Sigmoid colon (tissue), 6 donors: ENCODE measurements at regions not wholly inside any gene's neighbourhood (a gene's known extent, or its start where the extent isn't known, plus 50 kb on each side); places are given as distances from the start of the nearest gene placed in this dataset.

ENCODE experiments used
- DNase-seq: peaks from one replicate; pipeline ENCODE4 v3.0.0-alpha.2; 2019
- H3K27ac ChIP-seq, 4 donors: fragments of 200-600 bp; sonication (generic); one replicate each; pipeline ENCODE4 v1.5.1; 2016 to 2019; ENCODE audit warnings: mild to moderate bottlenecking in 1 of 4
- H3K27me3 ChIP-seq, 3 donors: fragments of 200-600 bp; sonication (generic); one replicate each; pipeline ENCODE4 v1.5.1; 2019; ENCODE audit warnings: mild to moderate bottlenecking in 1 of 3
- H3K36me3 ChIP-seq, 4 donors: fragments of 200-600 bp; sonication (generic); one replicate each; pipeline ENCODE4 v1.5.1; 2016 to 2019
- H3K4me1 ChIP-seq, 4 donors: fragments of 200-600 bp; sonication (generic); one replicate each; pipeline ENCODE4 v1.5.1; 2017 to 2019
- H3K4me3 ChIP-seq, 4 donors: fragments of 200-600 bp; sonication (generic); one replicate each; pipeline ENCODE4 v1.5.1; 2017 to 2019; ENCODE audit warnings: mild to moderate bottlenecking in 2 of 4, moderate library complexity in 1 of 4
- H3K9me3 ChIP-seq, 4 donors: fragments of 200-600 bp in 3 of 4; sonication (generic) in 3 of 4; one replicate each; pipeline versions ENCODE4 v1.5.1 to v1.6.1; 2013 to 2019
- CTCF ChIP-seq, 4 experiments: fragments of 450-650 bp in 3 of 4; fragments of 200-600 bp in 1 of 4; IDR thresholded peaks; one replicate each; pipeline ENCODE4 v1.5.1; 2016 to 2019; ENCODE audit warnings: antibody characterized with exemption in 4 of 4, mild to moderate bottlenecking in 3 of 4, moderate library complexity in 2 of 4
- EP300 ChIP-seq, 4 donors: sonication (generic); formaldehyde crosslinking; IDR thresholded peaks; one replicate each; pipeline ENCODE4 v1.6.1; 2017; ENCODE audit warnings: antibody characterized with exemption in 4 of 4
- POLR2A ChIP-seq, 2 donors: fragments of 450-650 bp; IDR thresholded peaks; one replicate each; pipeline ENCODE4 v1.6.1; 2016; ENCODE audit warnings: antibody characterized with exemption in 2 of 2, mild to moderate bottlenecking in 2 of 2, moderate library complexity in 2 of 2
- POLR2AphosphoS5 ChIP-seq, 4 donors: sonication (generic); formaldehyde crosslinking; IDR thresholded peaks; one replicate each; pipeline ENCODE4 v1.6.1; 2017; ENCODE audit warnings: antibody characterized with exemption in 4 of 4
- WGBS, 2 donors: extraction: QIAGEN DNeasy Blood & Tissue Kit; methylation state at CpG; one replicate each; pipeline ENCODE4 v1.1.7; 2013; 5-methylcytosine and 5-hydroxymethylcytosine counted together
- intact Hi-C: fragments of 100-400 bp; cut with DNase I; formaldehyde crosslinking; loops from one replicate; pipeline ENCODE4 v1.15.1; 2023
- donor health status: healthy with polysubstance abuse.
- donor health status: healthy.

GRCh38 chr2:234867882-234868285 is 83.9 kb upstream of the SH3BP4 start:
- H3K27ac ChIP-seq = no peak overlapping the region
- no peak overlapping the region for H3K4me3 ChIP-seq
- peaks cover 0 to 7% (median 0%) of the 10 kb centered on the region in 4 donors for H3K4me1 ChIP-seq
- H3K9me3 ChIP-seq = no peaks in the 10 kb centered on the region
- H3K36me3 ChIP-seq = no peaks in the 10 kb centered on the region
- no peak for TF ChIP-seq EP300 (IDR thresholded peaks at IDR 0.05)
- TF ChIP-seq POLR2AphosphoS5 (IDR thresholded peaks at IDR 0.05) = no peak
- TF ChIP-seq CTCF (IDR thresholded peaks at IDR 0.05) = no peak
- TF ChIP-seq POLR2A (IDR thresholded peaks at IDR 0.05) = no peak
- intact Hi-C loops = no loop called here
- 89 to 93% methylated on average over 3 of the region's 3 CpGs for WGBS, 2 donors
- H3K27me3 ChIP-seq = no peaks in the 10 kb centered on the region
- DNase-seq = no peak

- H3K27ac ChIP-seq = no peak overlapping the region
- no peaks in the 10 kb centered on the region for H3K9me3 ChIP-seq
- no peak overlapping the region for H3K4me3 ChIP-seq
- intact Hi-C loops = no loop called here
- no peak for DNase-seq
- TF ChIP-seq EP300 (IDR thresholded peaks at IDR 0.05) = no peak
- TF ChIP-seq POLR2AphosphoS5 (IDR thresholded peaks at IDR 0.05) = no peak
- no peak for TF ChIP-seq POLR2A (IDR thresholded peaks at IDR 0.05)
- TF ChIP-seq CTCF (IDR thresholded peaks at IDR 0.05) = no peak
- H3K4me1 ChIP-seq = peaks cover 0 to 7% (median 4%) of the 10 kb centered on the region in 4 donors
- H3K36me3 ChIP-seq = no peaks in the 10 kb centered on the region
- H3K27me3 ChIP-seq = no peaks in the 10 kb centered on the region
- 94 to 99% methylated on average over 2 of the region's 2 CpGs for WGBS, 2 donors
Measured at GRCh38 chr2:234865586-234865985, 86.2 kb upstream of the SH3BP4 start.

GRCh38 chr2:234865040-234865439 is 86.8 kb upstream of the SH3BP4 start:
- Histone ChIP-seq H3K9me3 (no peaks in the 10 kb centered on the region), H3K36me3 (no peaks in the 10 kb centered on the region), H3K4me3 (no peak overlapping the region), H3K4me1 (peaks cover 0 to 7% (median 4%) of the 10 kb centered on the region in 4 donors), H3K27ac (no peak overlapping the region), H3K27me3 (no peaks in the 10 kb centered on the region)
- no peak for DNase-seq
- intact Hi-C loops = no loop called here
- WGBS, 2 donors = 93 to 94% methylated on average over 5 of the region's 5 CpGs
- TF ChIP-seq POLR2A (IDR thresholded peaks at IDR 0.05) (no peak), POLR2AphosphoS5 (IDR thresholded peaks at IDR 0.05) (no peak), CTCF (IDR thresholded peaks at IDR 0.05) (no peak), EP300 (IDR thresholded peaks at IDR 0.05) (no peak)

- no peak overlapping the region for H3K4me3 ChIP-seq
- H3K4me1 ChIP-seq = peaks cover 0 to 7% (median 4%) of the 10 kb centered on the region in 4 donors
- H3K27me3 ChIP-seq = no peaks in the 10 kb centered on the region
- TF ChIP-seq CTCF (IDR thresholded peaks at IDR 0.05) (no peak), EP300 (IDR thresholded peaks at IDR 0.05) (no peak), POLR2AphosphoS5 (IDR thresholded peaks at IDR 0.05) (no peak), POLR2A (IDR thresholded peaks at IDR 0.05) (no peak)
- no peak for DNase-seq
- H3K36me3 ChIP-seq = no peaks in the 10 kb centered on the region
- no peaks in the 10 kb centered on the region for H3K9me3 ChIP-seq
- H3K27ac ChIP-seq = no peak overlapping the region
- intact Hi-C loops = no loop called here
- WGBS, 2 donors = 91 to 96% methylated on average over 5 of the region's 5 CpGs
Measured at GRCh38 chr2:234864506-234864905, 87.3 kb upstream of the SH3BP4 start.
